ENCODE measurements at regions not wholly inside any gene's neighbourhood (a gene's known extent, or its start where the extent isn't known, plus 50 kb on each side); places are given as distances from the start of the nearest gene placed in this dataset.

- no peak for TF ChIP-seq CTCF (IDR thresholded peaks at IDR 0.05; ENCODE audit: insufficient read depth, low read length, missing control alignments)
- DNase-seq (ENCODE audit: low read depth, low spot score) = no peak
- ChIA-PET CTCF (interaction anchor here (0.9 kb wide), 1 partner anchor 8 kb away, joined by 3 read pairs; no protein-coding TSS in a partner anchor), POLR2A (no interaction called here)
- H3K4me3 ChIP-seq (ENCODE audit: low read depth, low read length) = no peak overlapping the region
Observed at GRCh38 chr11:92286709-92287108, 62.1 kb downstream of the FAT3 start.

- ChIA-PET POLR2A (no interaction called here), CTCF (interaction anchor here (0.8 to 1.2 kb wide), 3 partner anchors 9 to 19 kb away, joined by 3 read pairs; no protein-coding TSS in a partner anchor)
- TF ChIP-seq CTCF (IDR thresholded peaks at IDR 0.05; ENCODE audit: insufficient read depth, low read length, missing control alignments) = no peak
- no peak overlapping the region for H3K4me3 ChIP-seq (ENCODE audit: low read depth, low read length)
- no peak for DNase-seq (ENCODE audit: low read depth, low spot score)
Observed at GRCh38 chr11:92295175-92296137, 70.8 kb downstream of the FAT3 start.

GRCh38 chr11:92296138-92296515 lies 71.5 kb downstream of the FAT3 start:
- H3K4me3 ChIP-seq (ENCODE audit: low read depth, low read length) = no peak overlapping the region
- TF ChIP-seq CTCF (IDR thresholded peaks at IDR 0.05; ENCODE audit: insufficient read depth, low read length, missing control alignments) = no peak
- POLR2A ChIA-PET = no interaction called here
- CTCF ChIA-PET = interaction anchor here (0.8 to 1.2 kb wide), 2 partner anchors 18 to 19 kb away, joined by 3 read pairs; no protein-coding TSS in a partner anchor
- DNase-seq (ENCODE audit: low read depth, low spot score) = peak; percentile 41

GRCh38 chr11:92297567-92298553 lies 73.2 kb downstream of the FAT3 start:
- no peak for TF ChIP-seq CTCF (IDR thresholded peaks at IDR 0.05; ENCODE audit: insufficient read depth, low read length, missing control alignments)
- ChIA-PET CTCF (no interaction called here), POLR2A (no interaction called here)
- DNase-seq (ENCODE audit: low read depth, low spot score) = no peak
- no peak overlapping the region for H3K4me3 ChIP-seq (ENCODE audit: low read depth, low read length)

- no peak for TF ChIP-seq CTCF (IDR thresholded peaks at IDR 0.05; ENCODE audit: insufficient read depth, low read length, missing control alignments)
- ChIA-PET POLR2A (no interaction called here), CTCF (no interaction called here)
- DNase-seq (ENCODE audit: low read depth, low spot score) = no peak
- no peak overlapping the region for H3K4me3 ChIP-seq (ENCODE audit: low read depth, low read length)
Observed at GRCh38 chr11:92300876-92301275, 76.3 kb downstream of the FAT3 start.

All from AG04449 (cell line).